DMS153 (cell line): ENCODE measurements at regions not wholly inside any gene's neighbourhood (a gene's known extent, or its start where the extent isn't known, plus 50 kb on each side); places are given as distances from the start of the nearest gene placed in this dataset.
"Not testable (repeated sequence)": the region's sequence is repeated elsewhere in the genome, so short reads cannot be mapped to it uniquely, and the experiment has no call there.

ENCODE experiments used
- DNase-seq: peaks from one replicate; lab custom pipeline; 2025; lab: John Stamatoyannopoulos, UW

DNA sequence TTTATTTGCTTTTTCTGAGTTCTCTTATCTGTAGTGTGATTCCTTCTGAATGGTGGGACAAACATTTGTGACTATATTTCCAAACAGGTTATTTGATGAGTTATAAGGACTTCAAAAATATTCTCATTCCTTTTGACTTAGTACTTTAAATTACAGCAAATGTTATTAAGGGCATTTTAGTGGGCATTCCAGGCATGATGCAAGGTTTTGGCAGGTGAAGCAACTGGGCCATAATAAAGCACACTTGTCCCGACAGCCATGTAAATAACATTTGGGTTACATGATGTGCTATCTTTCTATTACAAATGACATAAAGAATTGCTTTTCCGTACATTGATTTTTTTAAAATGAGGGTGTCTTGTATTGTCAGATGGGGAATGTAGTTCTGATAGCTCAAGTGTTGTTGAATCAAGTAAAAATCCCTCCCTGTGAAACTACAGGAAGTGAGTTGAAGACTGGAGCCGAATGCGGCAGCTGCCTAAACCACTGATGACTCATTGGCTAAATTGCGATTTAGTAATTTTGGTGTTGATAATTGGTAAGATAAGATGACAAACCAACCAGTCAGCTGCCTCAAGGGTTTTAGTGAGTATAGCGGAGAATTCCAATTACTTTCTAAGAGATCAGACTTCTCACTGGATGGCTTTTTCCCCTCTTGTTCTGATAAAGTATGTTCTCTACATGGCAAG is 231.3 kb upstream of the NPY start:
- peak; percentile 63 for DNase-seq

DNA sequence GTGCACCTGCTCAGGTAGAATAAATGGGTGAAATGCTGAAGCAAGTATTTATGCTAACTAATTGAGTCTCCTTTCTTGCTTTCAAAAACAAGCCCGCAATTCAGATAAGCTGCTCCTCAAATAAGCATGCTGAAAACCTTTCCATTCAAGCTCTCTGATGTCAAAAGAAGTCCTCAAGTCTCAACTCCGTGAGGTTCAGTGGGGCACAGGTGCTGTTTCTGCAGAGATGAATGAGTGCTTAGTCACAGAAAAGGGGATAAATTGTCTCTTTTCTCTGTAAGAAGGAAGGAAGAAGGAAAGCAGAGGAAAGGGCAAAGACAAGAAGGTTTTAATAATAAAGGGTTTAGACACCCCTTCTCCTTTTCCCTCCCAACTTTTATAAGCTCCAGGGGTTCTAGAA is 229.8 kb upstream of the NPY start:
- DNase-seq, result no peak

DNA sequence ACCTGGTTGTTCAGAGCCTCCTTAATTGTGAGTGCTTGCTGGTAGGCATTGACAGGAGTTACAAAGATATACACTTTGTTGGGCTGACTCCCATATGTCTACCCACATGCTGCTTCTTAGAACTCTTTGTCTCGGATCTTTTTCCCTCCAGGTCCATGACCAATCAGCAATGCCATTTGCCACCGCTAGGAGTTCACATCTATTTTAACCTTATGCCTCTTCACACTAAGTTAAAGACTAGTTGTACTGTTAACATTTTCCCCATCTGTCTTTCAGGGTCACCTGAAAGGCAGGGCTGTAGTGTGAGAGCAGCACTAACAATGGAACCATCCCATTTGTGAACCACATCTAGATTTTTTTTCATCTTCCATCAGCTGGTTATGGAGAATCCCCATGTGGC is 226.7 kb upstream of the NPY start:
- DNase-seq, result no peak

DNA sequence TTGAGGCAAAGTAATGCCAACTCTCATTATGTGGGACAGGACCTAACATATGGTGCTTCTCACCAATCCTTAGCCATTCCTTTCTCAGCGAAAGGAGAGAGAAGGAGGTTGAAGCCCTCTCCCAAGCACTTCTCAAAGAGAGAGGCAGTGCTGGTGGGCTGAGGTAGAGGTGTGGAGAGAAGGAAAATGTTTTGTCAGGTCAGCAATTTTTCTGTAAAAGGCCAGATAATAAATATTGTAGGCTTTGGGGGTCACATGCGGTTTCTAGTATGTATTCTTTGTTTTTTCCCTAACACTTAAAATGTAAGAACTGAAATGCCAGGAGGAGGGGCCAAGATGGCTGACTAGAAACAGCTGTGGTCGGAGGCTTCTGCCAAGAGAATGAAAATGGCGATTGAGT is 225.0 kb upstream of the NPY start:
- no peak for DNase-seq

DNA sequence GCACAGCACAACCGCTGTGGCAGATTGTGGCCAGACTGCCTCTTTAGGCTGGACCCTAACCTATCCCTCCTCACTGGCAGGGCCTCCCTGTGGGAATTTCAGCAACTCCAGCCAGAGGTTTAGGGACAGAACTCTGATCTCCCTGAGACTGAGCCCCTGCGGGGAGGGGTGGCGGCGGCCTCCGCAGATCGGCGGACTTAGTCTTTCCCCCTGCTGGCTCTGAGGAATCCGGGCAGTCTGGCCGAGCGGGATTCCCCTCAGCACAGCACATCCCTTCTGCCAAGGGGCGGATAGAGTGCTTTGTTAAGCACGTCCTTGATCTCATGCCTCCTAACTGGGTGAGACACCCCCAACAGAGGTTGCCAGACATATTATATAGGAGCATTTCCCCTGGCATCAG is 224.2 kb upstream of the NPY start:
- DNase-seq, result no peak

DNA sequence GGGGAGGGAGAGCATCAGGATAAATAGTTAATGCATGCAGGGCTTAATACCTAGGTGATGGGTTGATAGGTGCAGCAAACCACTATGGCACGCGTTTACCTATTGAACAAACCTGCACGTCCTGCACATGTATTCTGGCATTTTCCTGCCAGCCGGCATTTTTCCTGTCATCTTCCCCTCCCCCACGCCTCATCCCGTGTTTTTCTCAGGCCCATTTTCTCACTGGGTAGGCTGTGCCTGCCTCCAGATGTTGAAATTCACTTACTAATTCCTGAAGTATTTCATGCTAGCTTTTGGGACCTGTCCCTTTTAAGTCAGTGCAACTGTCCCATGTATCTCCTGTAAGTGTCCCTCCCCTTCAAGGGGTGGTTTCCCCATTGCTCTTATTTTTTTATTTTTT is 220.3 kb upstream of the NPY start:
- DNase-seq, result no peak

DNA sequence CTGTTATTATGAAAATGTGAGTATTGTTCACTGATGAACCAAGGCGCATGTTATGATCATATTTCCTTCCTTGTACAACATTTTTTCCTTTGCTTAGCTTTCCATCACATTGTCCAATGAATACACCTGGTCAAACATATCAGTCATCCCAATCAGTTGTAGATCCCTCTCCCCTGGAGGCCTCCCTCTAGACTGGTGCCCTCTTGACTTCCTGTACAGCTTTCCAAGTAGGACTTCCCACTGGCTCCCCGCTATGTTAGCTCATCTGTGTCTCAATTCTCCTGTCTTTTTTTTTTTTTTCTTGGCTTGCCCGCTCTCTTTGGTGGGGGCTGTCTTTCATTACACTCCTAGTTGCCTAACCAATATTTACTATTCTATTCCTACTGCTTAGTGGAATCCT is 214.2 kb upstream of the NPY start:
- no peak for DNase-seq

DNA sequence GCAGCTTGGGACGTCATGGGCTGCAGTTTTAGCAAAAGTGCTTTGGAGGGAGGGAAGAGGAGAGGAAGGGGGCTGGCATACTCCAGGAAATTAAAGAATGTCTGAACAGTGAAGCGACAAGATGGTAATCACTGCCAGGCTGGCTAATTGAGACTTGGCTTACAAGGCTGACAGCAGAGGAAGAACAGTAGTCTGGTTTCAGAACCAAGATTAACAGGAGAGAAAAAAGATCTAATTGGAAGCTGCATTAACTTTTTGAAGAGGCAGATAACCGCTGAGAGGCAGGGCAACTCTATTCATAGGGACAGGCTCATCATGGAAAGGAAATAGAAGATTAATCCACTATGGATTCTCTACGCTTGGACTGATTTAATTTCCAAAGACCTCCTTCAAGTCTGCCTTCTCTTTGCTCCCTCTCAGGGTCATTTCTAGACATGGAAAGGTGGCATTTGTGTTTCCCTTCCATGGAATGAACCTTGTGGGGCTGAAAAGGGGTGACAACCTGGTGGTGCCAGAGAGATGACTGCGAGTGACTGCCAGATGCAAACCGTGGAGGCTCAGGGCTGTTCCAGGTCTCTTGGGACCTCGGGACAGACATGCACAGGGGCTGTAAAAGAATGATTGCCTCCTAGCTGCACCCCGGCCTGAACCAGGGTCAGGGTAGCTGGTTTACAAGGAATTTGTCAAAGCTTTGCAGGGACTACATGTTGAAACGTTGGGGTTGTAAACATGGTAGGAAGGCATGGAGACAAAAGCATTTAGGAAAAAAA is 210.2 kb upstream of the NPY start:
- no peak for DNase-seq

DNA sequence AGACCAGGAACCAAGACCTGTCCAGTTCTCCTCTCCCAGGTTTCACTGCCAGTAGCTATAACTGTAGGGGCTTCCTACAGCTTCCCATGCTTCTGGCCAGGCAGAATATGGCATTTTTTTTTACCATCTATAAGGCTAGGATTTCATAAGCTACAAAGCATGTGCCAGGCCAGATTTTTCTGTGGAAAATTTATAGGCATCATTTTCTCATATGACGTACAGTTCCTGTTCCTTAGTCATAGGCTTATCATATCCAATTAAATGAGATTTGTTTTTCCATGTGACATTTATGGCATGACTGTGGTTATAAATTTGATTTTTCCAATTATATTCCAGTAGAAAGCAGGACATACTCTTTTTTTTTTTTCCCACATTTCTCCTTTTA is 208.6 kb upstream of the NPY start:
- DNase-seq, result no peak

DNA sequence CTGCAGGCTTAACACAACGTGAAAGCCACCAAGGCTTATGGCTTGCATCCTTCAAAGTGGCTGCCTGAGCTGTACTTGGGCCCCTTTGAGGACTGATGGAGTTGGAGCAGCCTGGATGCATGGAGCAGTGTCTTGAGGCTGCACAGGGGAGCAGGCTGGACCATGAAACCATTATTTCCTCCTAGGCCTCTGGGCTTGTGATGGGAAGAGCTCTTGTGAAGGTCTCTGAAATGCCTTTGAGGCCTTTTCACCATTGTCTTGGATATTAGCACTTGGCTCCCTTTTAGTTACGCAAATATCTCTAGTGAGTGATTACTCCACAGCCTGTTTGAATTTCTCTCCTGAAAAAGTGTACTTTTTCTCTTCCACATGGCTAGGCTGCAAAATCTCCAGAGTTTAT is 201.2 kb upstream of the NPY start:
- DNase-seq, result no peak

DNA sequence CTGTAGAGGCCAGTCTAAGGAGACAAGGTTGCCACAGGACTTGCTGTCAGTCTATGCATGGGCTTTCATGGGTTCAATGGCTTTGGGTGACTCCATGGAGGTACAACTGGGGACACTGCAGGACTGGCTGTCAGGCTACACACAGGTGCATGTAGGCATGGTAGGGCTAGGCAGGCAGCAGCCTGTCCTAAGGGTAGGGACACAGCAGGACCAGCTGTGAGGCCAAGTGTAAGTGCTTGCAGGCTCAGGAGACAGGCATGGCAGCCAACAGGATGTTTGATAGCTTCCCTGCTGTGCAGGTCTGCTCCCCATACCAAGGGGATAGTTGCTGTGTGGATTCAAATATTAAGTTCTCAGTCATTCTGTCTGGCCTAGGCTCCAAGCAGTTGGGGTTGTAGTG is 181.0 kb upstream of the NPY start:
- DNase-seq, result no peak

DNA sequence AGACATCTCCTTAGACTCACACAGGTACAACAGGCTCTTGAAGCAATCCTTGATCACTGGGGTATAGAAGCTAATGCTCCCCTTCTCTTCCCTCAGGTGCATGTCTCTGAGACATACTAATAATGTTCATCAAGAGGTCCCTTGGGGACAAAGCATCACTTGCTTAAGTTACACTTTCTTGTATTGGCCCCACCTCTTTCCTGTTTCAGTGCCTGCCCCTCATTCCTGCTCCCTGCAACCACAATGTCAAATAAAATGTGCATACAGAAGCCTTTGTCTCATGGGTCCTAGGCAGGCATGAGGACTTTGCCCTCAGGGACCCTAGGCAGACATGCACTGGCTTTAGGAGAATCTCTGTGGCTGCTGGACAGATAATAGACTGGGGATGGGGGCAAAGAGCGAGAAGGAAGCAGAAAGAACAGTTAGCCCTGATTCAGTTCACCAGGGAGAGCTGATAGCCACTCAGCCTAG is 175.0 kb upstream of the NPY start:
- DNase-seq, result no peak

DNA sequence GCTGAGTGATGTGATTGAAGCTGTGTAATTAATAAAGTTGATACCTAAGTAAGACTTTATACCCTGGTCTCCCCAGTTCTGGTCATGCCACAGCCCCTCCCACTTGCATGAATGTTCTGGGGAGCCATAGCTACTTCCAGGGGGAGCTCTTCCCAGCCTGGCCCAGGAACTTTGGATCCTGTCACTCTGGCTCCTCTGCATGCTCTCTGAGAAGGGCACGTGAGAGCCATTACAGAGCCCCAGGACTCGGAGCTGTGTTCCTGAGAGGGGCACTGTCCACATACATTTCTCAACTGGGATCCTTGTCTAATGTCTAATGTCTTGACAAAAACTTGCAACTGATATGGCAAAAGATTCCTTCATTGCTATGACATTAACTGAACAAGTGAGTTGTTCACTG is 173.9 kb upstream of the NPY start:
- no peak for DNase-seq

DNA sequence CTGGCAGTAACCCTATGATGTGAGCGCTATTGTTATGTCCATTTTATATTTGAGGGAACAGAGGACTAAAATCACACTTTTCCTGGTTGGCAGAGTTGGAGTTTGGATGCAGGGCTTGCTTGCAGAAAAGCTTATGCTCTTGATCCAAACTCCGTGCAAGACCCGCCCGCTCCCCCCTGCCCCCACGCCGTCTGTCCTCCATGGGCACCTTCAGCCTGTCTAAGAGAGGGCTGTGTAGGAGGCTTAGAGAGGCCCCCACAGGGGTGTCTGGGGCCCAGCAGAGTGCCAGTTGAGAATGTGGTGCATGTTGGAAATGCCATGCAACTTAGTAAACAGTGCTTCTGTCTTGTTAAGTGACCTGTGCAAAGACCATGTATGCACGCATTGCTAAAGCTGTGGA is 170.5 kb upstream of the NPY start:
- DNase-seq, result no peak

DNA sequence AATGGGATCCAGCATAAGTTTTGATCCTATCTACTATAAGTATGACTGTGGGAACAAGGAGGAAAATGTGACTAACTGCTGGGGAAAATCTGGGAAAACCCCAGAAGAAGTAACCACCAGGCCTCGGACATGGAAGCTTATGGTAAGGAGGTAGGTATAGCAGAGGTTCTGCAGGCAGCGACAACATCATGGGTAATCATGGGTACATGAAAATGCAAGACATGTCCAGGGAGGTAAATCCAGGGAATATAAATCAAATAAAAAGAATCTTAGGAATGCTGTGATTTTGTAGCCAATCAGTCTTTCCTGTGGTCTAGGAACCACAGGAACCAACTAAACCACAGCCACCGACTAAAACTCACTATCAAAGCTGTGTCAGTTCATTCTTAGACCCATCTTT is 168.3 kb upstream of the NPY start:
- no peak for DNase-seq

DNA sequence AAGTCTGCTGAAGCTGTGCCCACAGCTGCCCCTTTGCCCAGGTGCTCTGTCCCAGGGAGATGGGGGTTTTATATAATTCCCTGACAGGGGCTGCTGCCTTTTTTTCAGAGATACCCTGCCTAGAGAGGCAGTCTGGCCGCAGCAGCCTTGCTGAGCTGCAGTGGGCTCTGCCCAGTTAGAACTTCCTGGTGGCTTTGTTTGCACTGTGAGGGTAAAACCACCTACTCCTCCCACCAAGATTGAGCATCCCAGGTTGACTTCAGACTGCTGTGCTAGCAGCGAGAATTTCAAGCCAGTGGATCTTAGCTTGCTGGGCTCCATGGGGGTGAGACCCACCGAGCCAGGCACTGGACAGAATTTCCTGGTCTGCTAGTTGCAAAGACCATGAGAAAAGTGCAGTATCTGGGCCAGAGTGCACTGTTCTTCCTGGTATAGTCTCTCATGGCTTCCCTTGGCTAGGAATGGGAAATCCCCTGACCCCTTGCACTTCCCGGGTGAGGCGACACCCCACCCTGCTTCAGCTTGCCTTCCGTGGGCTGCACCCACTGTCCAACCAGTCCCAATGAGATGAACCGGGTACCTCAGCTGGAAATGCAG is 166.0 kb upstream of the NPY start:
- not testable (repeated sequence) for DNase-seq

DNA sequence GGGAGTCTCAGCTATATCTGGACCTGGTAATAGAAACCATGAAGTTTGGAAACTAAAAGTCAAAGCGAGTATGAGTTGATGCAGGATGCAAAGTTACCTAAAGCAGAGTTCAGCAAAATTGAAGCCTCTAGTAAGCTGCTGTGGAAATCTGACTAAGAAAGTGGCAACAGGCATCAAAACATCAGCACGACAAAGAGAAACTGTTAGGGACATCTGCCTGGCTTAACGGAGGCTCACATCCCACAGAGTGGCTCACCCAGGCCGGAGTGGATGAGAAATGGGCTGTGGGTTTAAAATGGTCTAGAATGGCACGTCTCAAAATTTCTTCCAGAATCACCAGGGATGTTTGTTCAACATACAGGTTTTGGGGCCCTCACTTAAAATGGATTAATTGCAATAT is 164.1 kb upstream of the NPY start:
- no peak for DNase-seq

DNA sequence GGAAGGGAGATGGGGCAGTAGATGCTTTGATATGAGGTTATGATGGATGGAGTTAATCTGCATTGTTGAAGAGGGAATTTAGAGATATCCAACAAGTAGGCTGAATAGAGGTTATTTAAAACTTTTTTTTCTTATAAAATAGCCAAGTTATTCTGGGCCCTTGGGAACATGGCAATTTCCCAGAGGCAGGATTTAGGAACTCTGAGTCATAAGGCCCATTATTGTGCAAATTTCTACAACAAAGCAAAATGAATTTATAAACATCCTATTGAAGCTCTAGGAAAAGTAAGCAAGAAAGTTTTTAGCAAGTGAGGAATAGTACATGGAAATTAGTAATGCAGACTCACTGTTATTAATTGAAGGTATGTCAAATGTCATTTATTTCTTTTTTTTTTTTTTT is 160.9 kb upstream of the NPY start:
- DNase-seq, result no peak

DNA sequence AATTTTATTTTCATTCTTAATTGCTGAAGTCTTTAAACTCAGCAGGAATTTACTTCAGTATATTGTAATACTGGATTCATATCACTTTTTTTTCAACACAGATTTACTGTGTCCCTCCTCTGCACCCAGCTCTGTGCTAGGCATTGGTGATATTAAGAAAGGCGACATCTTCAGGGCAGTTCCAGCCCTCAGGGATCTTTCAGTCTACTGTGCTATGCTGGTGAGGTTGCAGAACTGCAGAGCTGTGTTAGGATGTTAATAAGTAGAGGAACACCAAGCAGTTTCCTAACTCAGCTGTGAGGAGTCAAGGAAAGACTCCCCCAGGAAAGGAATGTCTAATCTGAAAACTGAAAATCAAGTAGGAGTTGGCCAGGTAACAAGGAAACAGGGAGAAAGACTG is 158.2 kb upstream of the NPY start:
- no peak for DNase-seq

DNA sequence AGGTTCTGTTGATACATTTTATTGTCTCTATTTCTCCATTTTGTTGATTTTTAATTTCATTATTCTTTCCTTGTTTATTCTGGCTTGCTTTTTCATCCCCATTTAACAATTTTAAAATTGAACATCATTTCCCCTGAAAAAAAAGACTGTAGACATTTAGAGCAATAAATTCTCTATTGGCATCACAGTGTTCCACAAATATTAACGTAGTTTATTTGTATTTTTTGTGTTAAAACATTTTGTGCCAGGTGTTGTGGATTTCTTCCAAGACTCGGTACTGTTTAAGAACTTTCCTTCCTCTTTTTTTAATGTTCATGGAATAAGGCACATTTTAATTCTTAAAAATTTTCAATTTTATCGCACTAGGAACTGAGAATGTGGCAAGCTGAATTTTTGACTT is 156.1 kb upstream of the NPY start:
- DNase-seq, result no peak

DNA sequence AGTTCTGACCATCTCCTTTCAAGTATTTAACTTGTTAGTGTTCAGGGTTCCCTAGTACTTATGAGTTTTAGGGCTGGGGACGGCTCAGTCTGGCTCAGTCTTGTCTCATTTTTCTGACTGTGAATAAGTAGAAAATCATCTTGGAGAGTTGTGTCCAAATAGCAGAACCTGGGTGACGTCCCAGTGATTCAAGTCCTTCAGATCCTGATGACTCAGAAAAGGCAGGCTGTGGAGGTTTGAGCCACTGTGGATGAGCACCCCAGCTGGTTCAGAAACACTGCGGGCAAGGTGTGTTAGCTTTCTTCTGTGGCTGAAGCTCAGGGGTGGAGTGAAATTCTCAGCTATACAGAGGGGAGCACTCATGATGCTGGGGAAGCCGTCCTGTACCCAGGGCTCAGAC is 154.4 kb upstream of the NPY start:
- no peak for DNase-seq

DNA sequence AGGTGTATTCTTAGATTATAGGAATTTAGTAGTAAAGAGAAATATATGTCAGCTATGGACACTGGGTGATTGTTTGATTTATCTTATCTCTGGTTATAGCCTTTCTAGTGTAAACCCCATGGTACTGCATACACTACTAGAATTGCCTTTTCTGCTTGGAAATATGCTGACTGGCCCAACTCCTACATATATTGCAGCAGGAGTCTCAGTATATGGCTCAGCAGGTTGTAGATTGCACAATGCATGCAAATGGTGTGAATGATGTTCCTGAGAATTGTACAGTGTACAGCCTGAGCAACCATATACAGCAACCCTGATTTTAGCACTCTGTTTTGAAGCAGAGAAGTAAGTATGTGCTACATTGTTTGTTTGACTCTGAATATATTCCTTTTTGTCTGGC is 153.4 kb upstream of the NPY start:
- no peak for DNase-seq

DNA sequence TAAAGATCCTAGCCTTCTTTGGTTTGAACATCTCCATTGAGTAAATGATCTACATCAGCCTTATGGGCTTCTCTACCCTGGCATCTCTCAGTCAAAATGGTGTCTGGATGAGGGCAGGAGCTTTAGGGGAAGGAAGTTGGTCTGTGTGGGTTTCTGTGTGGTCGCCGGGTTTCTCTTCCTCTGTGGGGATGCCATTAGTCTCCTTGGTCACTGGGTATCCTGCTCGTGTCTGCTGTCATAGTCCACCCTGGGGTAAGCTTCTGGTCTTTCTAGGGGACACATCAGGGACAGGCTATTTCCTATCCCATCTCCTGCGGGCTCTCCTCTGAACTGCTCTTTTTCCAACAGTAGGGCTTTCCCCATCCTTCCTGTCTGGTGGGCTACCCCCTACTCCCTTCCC is 150.3 kb upstream of the NPY start:
- no peak for DNase-seq

DNA sequence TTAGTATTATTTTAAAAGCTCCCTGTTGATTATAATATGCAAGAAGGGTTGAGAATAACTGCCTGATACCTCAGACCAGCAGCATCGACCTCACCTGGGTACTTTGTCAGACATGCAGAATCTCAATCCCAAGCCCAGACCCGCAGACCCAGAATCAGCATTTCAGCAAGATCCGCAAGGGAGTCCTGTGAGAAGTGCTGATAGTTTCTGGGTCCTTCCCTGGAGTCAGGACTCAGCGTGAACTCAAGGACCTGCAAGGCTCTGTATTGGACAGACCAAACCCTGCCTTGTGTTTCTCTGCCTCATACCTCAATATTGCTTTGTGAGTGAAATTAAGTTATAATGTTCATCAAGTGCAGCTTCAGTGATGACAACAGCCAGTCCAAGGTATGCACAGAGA is 149.5 kb upstream of the NPY start:
- no peak for DNase-seq
